ENCODE measurements at regions not wholly inside any gene's neighbourhood (a gene's known extent, or its start where the extent isn't known, plus 50 kb on each side); places are given as distances from the start of the nearest gene placed in this dataset.

DNA sequence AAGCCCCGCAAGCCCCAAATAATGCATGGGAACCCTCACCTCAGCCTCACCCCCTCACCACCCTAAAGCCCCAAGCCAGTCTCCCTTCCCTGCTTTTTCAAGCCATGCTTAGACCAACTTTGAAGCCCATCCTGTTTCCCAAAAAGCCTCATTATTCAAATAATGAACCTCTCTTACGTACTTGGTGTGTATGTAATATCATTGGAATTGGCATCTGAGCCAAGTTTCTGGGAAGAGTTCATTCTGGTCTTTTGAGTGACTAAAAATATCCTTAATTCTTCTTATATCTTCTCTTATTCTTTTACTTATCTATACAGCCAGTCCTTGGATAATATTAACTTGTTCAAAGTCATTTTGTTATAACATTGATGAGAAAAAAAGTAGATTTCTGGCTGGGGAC is 875.8 kb upstream of the SLIT2 start:
- TF ChIP-seq CTCF (conservative IDR thresholded peaks at IDR 0.05 in 1 of 2, IDR thresholded peaks at IDR 0.05 in 1 of 2; ENCODE audit: extremely low read depth in 1 of 2, insufficient read depth in 1 of 2, low read depth in 1 of 2, low read length in 2 of 2) (no peak), EZH2 (IDR thresholded peaks at IDR 0.05; ENCODE audit: borderline replicate concordance, low read length) (no peak)
